HFFc6 (cell line): ENCODE measurements at regions not wholly inside any gene's neighbourhood (a gene's known extent, or its start where the extent isn't known, plus 50 kb on each side); places are given as distances from the start of the nearest gene placed in this dataset.

ENCODE experiments used
- DNase-seq: peaks from one replicate; pipeline ENCODE4 v3.0.0-alpha.2; 2018
- H3K27ac Mint-ChIP-seq: 2 replicates; pipeline ENCODE4 v1.8.0; 2020; ENCODE audit warnings: mild to moderate bottlenecking, mixed read lengths
- H3K27me3 Mint-ChIP-seq: 2 replicates; pipeline ENCODE4 v1.8.0; 2021; ENCODE audit warnings: mild to moderate bottlenecking, moderate library complexity, mixed read lengths; ENCODE audit not compliant: insufficient read depth
- H3K36me3 Mint-ChIP-seq: 2 replicates; pipeline ENCODE4 v1.8.0; 2021; ENCODE audit warnings: low read depth, mixed read lengths
- H3K4me1 Mint-ChIP-seq: 2 replicates; pipeline ENCODE4 v1.8.0; 2020; ENCODE audit warnings: low read depth, mixed read lengths
- H3K4me3 Mint-ChIP-seq: 2 replicates; pipeline ENCODE4 v1.8.0; 2020; ENCODE audit warnings: mild to moderate bottlenecking, moderate library complexity, mixed read lengths
- H3K9me3 Mint-ChIP-seq: 2 replicates; pipeline ENCODE4 v1.8.0; 2020; ENCODE audit warnings: mild to moderate bottlenecking, mixed read lengths
- CTCF ChIP-seq: fragments of 200-600 bp; sonication (generic); IDR thresholded peaks from 2 replicates; pipeline ENCODE4 v1.5.0; 2021; ENCODE audit warnings: antibody characterized with exemption, mild to moderate bottlenecking

- H3K36me3 Mint-ChIP-seq: no peaks in the 10 kb centered on the region
- no peak overlapping the region for H3K4me3 Mint-ChIP-seq
- no peak for TF ChIP-seq CTCF
- no peaks in the 10 kb centered on the region for H3K4me1 Mint-ChIP-seq
- H3K27me3 Mint-ChIP-seq: no peaks in the 10 kb centered on the region; the same call in 1 of the 2 replicates
- H3K27ac Mint-ChIP-seq: no peak overlapping the region
- DNase-seq: no peak
- H3K9me3 Mint-ChIP-seq: no peaks in the 10 kb centered on the region; the same call in none of the 2 replicates
These were observed 53.6 kb upstream of the DPT start for GRCh38 chr1:168782559-168783116.

GRCh38 chr1:168783458-168784210 lies 54.6 kb upstream of the DPT start:
- no peak for DNase-seq
- Mint-ChIP-seq H3K27ac (no peak overlapping the region), H3K36me3 (no peaks in the 10 kb centered on the region), H3K27me3 (no peaks in the 10 kb centered on the region; the same call in 1 of the 2 replicates), H3K4me3 (no peak overlapping the region), H3K4me1 (no peaks in the 10 kb centered on the region), H3K9me3 (no peaks in the 10 kb centered on the region; the same call in none of the 2 replicates)
- no peak for TF ChIP-seq CTCF

GRCh38 chr1:168786476-168787330 lies 57.7 kb upstream of the DPT start:
- Mint-ChIP-seq H3K27me3 (no peaks in the 10 kb centered on the region; the same call in 1 of the 2 replicates), H3K4me3 (no peak overlapping the region), H3K27ac (no peak overlapping the region), H3K9me3 (no peaks in the 10 kb centered on the region; the same call in none of the 2 replicates), H3K4me1 (no peaks in the 10 kb centered on the region), H3K36me3 (no peaks in the 10 kb centered on the region)
- DNase-seq: no peak
- TF ChIP-seq CTCF: no peak

GRCh38 chr1:168788258-168788657 lies 59.3 kb upstream of the DPT start:
- TF ChIP-seq CTCF: no peak
- Mint-ChIP-seq H3K27me3 (no peaks in the 10 kb centered on the region; the same call in 1 of the 2 replicates), H3K4me1 (no peaks in the 10 kb centered on the region)

GRCh38 chr1:168789501-168789900 lies 60.5 kb upstream of the DPT start:
- no peak overlapping the region for H3K27ac Mint-ChIP-seq

More at GRCh38 chr1:168788258-168788657, 59.3 kb upstream of the DPT start:
- H3K36me3 Mint-ChIP-seq: no peaks in the 10 kb centered on the region
- H3K27ac Mint-ChIP-seq: no peak overlapping the region
- no peaks in the 10 kb centered on the region; the same call in 1 of the 2 replicates for H3K9me3 Mint-ChIP-seq
- H3K4me3 Mint-ChIP-seq: no peak overlapping the region
- DNase-seq: no peak

More at GRCh38 chr1:168789501-168789900, 60.5 kb upstream of the DPT start:
- H3K27me3 Mint-ChIP-seq: no peaks in the 10 kb centered on the region; the same call in 1 of the 2 replicates
- H3K9me3 Mint-ChIP-seq: no peaks in the 10 kb centered on the region; the same call in 1 of the 2 replicates
- DNase-seq: no peak
- H3K36me3 Mint-ChIP-seq: no peaks in the 10 kb centered on the region
- H3K4me1 Mint-ChIP-seq: no peaks in the 10 kb centered on the region
- TF ChIP-seq CTCF: no peak
- no peak overlapping the region for H3K4me3 Mint-ChIP-seq
